Smooth muscle cell (in vitro differentiated cells): ENCODE measurements at regions not wholly inside any gene's neighbourhood (a gene's known extent, or its start where the extent isn't known, plus 50 kb on each side); places are given as distances from the start of the nearest gene placed in this dataset.
"Not testable (repeated sequence)": the region's sequence is repeated elsewhere in the genome, so short reads cannot be mapped to it uniquely, and the experiment has no call there.

Source experiments
- DNase-seq: peaks from one replicate; lab custom pipeline; 2025; ENCODE audit not compliant: unreplicated experiment; lab: John Stamatoyannopoulos, UW
- H2AFZ ChIP-seq: fragments of 200-600 bp; sonication (generic); 2 replicates; pipeline ENCODE4 v1.6.0; 2016; ENCODE audit warnings: antibody characterized with exemption, low read depth, mild to moderate bottlenecking
- H3F3A ChIP-seq: fragments of 200-600 bp; sonication (generic); 2 replicates; pipeline ENCODE4 v1.6.0; 2017; ENCODE audit warnings: antibody characterized with exemption, low read depth
- H3K27ac ChIP-seq: fragments of 200-600 bp; sonication (generic); 2 replicates; pipeline ENCODE4 v1.5.1; 2016; ENCODE audit warnings: low read depth, mild to moderate bottlenecking
- H3K27me3 ChIP-seq: fragments of 200-600 bp; sonication (generic); 2 replicates; pipeline ENCODE4 v1.6.1; 2016; ENCODE audit warnings: low read depth, mild to moderate bottlenecking
- H3K36me3 ChIP-seq: fragments of 200-600 bp; sonication (generic); 2 replicates; pipeline ENCODE4 v1.5.1; 2016; ENCODE audit warnings: low read depth
- H3K4me1 ChIP-seq: fragments of 200-600 bp; sonication (generic); 2 replicates; pipeline ENCODE4 v1.5.1; 2016; ENCODE audit warnings: low read depth
- H3K4me2 ChIP-seq: fragments of 200-600 bp; sonication (generic); 2 replicates; pipeline ENCODE4 v1.6.0; 2016; ENCODE audit warnings: mild to moderate bottlenecking
- H3K4me3 ChIP-seq: fragments of 200-600 bp; sonication (generic); 2 replicates; pipeline ENCODE4 v1.5.1; 2016; ENCODE audit warnings: mild to moderate bottlenecking
- H3K79me2 ChIP-seq: fragments of 200-600 bp; sonication (generic); 2 replicates; pipeline ENCODE4 v1.6.0; 2016; ENCODE audit warnings: low read depth, mild to moderate bottlenecking
- H3K9ac ChIP-seq: fragments of 200-600 bp; sonication (generic); 2 replicates; pipeline ENCODE4 v1.6.0; 2016; ENCODE audit warnings: low read depth
- H3K9me3 ChIP-seq: fragments of 200-600 bp; sonication (generic); replicated peaks from 2 replicates; pipeline ENCODE4 v1.5.1; 2016; ENCODE audit warnings: low read depth
- H4K20me1 ChIP-seq: fragments of 200-600 bp; sonication (generic); 2 replicates; pipeline ENCODE4 v1.6.0; 2016; ENCODE audit warnings: low read depth
- WGBS: methylation state at CpG from one replicate; pipeline ENCODE4 v1.1.7; 2016; ENCODE audit warnings: low lambda C conversion rate; 5-methylcytosine and 5-hydroxymethylcytosine counted together
- TF ChIP-seq, protein P1 (sequence below): fragments of 200-600 bp; sonication (generic); IDR thresholded peaks from 2 replicates; pipeline ENCODE4 v1.5.1; 2017; ENCODE audit warnings: borderline replicate concordance, mild to moderate bottlenecking, antibody characterized with exemption; ENCODE audit not compliant: insufficient read depth, poor library complexity, severe bottlenecking

DNA sequence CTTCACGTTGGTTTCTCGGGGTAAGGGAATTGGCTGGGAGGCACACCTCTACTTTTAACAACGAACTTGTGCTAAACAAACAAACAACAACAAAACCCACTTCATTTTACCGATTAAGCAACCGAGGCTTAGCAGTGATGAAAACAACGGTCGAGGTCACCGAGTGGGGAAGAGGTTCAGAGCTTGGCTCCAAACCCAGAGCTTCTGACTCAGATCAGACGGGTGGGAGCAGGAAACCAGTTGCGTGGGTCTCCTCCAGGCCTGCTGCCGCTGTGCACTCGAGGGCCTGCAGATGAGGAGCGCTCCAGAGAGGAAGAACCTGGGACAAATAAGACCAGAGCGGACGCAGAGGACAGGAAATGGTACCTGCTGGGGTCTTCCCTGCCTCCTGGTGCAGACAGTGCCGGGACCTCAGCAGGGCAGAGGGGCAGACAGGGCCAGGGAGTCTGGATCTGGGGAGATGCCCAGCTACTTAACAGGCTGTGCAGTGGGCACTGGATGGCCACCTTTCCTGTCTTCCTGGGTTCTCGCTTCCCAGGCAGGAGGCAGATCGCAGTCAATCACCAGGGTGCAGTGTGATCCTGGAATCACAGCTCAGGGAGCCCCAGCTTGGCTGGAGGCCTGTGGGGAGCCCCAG is 99.0 kb upstream of the MEF2A start:
- TF ChIP-seq, protein P1, sequence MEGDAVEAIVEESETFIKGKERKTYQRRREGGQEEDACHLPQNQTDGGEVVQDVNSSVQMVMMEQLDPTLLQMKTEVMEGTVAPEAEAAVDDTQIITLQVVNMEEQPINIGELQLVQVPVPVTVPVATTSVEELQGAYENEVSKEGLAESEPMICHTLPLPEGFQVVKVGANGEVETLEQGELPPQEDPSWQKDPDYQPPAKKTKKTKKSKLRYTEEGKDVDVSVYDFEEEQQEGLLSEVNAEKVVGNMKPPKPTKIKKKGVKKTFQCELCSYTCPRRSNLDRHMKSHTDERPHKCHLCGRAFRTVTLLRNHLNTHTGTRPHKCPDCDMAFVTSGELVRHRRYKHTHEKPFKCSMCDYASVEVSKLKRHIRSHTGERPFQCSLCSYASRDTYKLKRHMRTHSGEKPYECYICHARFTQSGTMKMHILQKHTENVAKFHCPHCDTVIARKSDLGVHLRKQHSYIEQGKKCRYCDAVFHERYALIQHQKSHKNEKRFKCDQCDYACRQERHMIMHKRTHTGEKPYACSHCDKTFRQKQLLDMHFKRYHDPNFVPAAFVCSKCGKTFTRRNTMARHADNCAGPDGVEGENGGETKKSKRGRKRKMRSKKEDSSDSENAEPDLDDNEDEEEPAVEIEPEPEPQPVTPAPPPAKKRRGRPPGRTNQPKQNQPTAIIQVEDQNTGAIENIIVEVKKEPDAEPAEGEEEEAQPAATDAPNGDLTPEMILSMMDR = no peak
- Histone ChIP-seq H3K9me3 (peaks cover 11% of the 10 kb centered on the region), H3K4me1 (no peaks in the 10 kb centered on the region), H3K36me3 (no peaks in the 10 kb centered on the region), H3K27me3 (no peaks in the 10 kb centered on the region), H3K4me2 (no peak overlapping the region), H3K27ac (no peak overlapping the region), H3F3A (no peaks in the 10 kb centered on the region), H2AFZ (no peak overlapping the region), H3K9ac (no peak overlapping the region), H4K20me1 (no peaks in the 10 kb centered on the region), H3K4me3 (no peak overlapping the region), H3K79me2 (no peaks in the 10 kb centered on the region)
- no peak for DNase-seq
- WGBS = 93% methylated on average over 18 of the region's 18 CpGs

DNA sequence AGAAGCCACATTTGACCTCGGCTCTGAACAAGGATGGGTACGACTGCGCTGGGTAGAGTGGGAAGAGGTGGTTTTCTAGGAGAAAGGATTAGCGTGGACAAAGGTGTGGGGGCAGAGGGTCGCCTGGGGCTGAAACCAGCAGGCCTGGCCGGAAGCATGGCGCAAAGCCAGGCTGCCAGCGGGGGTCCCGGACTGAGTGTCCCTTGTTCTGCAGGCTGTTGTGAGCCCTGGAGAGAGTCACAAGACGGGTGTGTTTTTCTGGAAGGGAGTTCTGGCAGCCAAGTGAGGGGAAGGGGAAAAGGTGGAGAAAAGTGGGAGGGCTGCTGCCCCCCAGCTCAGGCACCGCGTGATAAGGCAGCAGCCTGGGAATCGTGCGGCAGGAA is 98.5 kb upstream of the MEF2A start:
- Histone ChIP-seq H3F3A (no peaks in the 10 kb centered on the region), H3K9me3 (peaks cover 11% of the 10 kb centered on the region), H4K20me1 (no peaks in the 10 kb centered on the region), H3K27ac (no peak overlapping the region), H3K4me1 (no peaks in the 10 kb centered on the region), H3K4me3 (no peak overlapping the region), H2AFZ (no peak overlapping the region), H3K9ac (no peak overlapping the region), H3K36me3 (no peaks in the 10 kb centered on the region), H3K79me2 (no peaks in the 10 kb centered on the region), H3K4me2 (no peak overlapping the region), H3K27me3 (no peaks in the 10 kb centered on the region)
- TF ChIP-seq, protein P1 = no peak
- 95% methylated on average over 14 of the region's 14 CpGs for WGBS
- DNase-seq = no peak

DNA sequence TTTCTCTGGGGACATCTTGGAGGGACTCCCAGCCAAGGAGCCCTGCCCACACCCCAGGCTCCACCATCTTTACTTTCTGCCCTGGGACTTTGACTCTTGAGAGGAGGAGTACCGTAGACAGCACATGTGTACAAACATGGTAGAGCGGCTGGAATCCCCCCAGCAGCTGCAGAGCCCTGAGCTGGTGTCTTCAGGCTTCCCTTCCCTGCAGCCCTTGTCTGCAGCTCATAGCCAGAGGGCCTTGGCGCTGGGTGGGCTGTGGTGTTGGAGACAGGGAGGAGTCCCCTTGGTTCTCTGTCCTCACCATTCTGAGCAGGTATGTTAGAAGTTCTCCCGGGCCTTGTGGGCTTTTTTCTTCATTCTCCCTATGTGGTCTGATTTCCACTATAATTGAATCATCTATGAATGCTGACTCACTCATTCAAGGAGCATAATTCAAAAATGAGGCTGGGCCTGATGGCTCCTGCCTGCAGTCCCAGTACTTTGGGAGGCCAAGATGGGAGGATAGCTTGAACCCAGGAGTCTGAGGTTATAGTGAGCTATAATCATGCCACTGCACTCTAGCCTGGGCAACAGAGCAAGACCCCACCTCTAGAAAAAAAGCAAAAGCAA is 97.8 kb upstream of the MEF2A start:
- Histone ChIP-seq H3K27ac (no peak overlapping the region), H3K79me2 (no peaks in the 10 kb centered on the region), H4K20me1 (no peaks in the 10 kb centered on the region), H3K27me3 (no peaks in the 10 kb centered on the region), H3K9ac (no peak overlapping the region), H3F3A (no peaks in the 10 kb centered on the region), H3K4me1 (no peaks in the 10 kb centered on the region), H2AFZ (no peak overlapping the region), H3K9me3 (peaks cover 11% of the 10 kb centered on the region), H3K4me3 (no peak overlapping the region), H3K36me3 (no peaks in the 10 kb centered on the region), H3K4me2 (no peak overlapping the region)
- DNase-seq = no peak
- 89% methylated on average over 4 of the region's 4 CpGs for WGBS
- TF ChIP-seq, protein P1 = no peak

DNA sequence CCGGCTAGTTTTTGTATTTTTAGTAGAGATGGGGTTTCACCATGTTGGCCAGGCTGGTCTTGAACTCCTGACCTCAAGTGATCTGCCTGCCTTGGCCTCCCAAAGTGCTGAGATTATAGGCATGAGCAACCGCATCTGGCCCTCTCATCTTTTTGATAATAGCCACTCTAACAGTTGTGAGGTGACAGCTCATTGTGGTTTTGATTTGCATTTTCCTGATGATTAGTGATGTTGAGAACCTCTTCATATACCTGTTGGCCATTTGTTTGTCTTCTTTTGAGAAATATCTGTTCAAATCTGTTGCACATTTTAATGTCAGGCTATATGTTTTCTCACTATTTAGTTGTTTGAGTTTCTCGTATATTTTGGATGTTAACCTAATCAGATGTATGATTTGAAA is 95.6 kb upstream of the MEF2A start:
- not testable (repeated sequence) for H3K27ac ChIP-seq, H3K4me3 ChIP-seq, H3K79me2 ChIP-seq, H2AFZ ChIP-seq, H3K9ac ChIP-seq, H3K36me3 ChIP-seq, H3K9me3 ChIP-seq, H3F3A ChIP-seq, H3K4me2 ChIP-seq, DNase-seq, H3K4me1 ChIP-seq, H3K27me3 ChIP-seq, H4K20me1 ChIP-seq
- 94% methylated on average over 3 of the region's 3 CpGs for WGBS
